ENCODE measurements at regions not wholly inside any gene's neighbourhood (a gene's known extent, or its start where the extent isn't known, plus 50 kb on each side); places are given as distances from the start of the nearest gene placed in this dataset.

- H3K27ac ChIP-seq, result peak overlapping the region; percentile 25; the same call in 1 of the 2 replicates
- TF ChIP-seq CTCF (conservative IDR thresholded peaks at IDR 0.05), result no peak
These were observed 67.3 kb upstream of the SNTG2 start for GRCh38 chr2:883260-883802.

DNA sequence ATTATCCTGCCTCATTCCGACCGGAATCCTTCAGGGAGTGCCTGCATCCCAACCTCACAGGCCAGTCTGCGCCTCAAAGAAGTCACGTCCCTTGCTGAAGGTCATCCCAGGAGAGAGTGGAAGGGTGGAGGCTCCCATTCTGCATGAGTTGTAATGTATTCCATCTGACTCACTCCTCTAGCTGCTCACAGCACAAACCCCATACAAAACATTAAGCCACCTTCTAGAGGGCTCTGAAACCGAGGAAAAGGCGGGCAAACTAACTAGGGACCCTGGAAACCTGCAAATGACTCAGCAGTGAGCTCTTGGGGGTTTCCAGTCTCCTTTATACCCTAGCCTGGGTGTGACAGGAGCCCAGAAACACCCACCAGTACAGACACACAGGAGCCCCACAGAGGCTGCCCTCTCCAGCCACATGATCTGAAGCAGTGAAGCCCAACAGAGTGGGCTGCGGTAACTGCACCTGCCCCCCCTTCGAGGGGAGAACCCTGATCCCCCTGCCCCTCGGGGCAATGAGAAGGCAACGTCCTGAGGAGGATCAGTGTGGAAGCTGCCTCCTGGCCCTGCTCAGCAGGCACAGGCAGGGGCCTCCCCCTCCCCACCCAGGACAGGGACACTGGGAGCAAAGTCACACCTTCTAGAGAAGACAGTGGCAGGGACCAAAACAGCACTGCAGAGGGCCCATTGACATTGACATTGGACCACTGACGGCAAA, 69.3 kb upstream of the SNTG2 start:
- TF ChIP-seq CTCF (conservative IDR thresholded peaks at IDR 0.05), result no peak
- H3K27ac ChIP-seq, result no peak overlapping the region

DNA sequence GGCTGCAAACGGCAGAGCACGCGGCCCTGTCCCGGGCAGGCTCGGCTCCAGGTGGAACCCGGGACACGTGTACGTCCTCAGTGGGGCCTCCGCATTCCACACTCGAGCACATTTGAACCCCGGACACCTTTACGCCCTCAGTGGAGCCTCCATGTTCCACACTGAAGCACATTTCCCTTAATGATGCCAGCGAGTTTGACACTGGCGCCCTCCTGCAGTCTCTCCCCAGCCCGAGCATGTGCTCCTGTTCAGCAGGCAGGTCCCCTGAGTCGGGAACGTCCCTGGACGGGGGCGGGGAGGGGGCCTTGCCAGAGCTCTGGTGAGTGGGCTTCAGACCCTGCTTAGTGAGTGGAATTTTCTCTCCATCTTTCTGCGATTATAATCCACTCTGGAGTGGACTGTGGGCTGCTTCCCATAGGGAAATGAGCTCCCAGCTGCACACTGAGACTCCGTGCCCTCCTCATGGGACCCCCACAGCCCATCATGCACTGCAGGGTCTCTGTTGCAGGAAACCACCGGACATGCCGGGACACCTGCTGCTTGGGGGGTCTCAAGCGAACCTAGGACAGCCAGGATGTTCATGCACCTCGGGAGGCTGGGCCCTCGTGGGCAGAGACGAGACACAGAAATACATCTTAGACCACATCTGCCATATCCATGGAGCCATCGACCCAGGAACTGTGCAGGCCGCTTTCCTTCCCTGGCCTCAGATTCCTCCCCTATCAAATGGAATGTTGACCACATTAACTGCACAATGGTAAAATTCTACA, 70.3 kb upstream of the SNTG2 start:
- no peak overlapping the region for H3K27ac ChIP-seq
- TF ChIP-seq CTCF (conservative IDR thresholded peaks at IDR 0.05), result no peak

- TF ChIP-seq CTCF (conservative IDR thresholded peaks at IDR 0.05), result no peak
- H3K27ac ChIP-seq, result no peak overlapping the region
These were observed 71.1 kb upstream of the SNTG2 start for GRCh38 chr2:879540-879939.

DNA sequence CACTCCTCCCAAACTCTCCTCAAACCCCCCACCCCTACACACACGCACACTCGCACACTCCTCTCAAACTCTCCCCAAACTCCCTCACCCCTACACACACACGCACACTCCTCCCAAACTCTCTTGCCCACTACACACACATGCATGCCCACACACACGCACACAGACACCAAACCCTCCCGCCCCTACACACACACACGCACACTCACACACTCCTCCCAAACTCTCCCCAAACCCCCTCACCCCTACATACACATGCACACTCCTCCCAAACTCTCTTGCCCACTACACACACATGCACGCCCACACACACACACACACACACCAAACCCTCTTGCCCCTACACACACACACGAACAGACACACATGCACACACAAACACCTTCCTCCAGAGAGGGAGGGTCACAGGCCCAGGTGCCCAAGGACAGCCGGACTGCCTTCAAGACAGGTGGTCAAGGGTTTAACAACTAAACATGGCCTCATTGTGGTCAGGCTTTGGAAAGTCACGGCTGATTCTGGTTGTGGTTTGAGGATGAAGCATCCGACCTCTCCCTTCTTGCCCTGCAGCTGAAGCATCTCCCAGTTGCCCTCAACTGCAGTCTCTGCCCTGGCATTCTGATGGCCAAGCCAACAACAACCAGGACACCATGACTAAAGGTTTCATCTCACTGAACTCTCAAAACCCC, 72.3 kb upstream of the SNTG2 start:
- TF ChIP-seq CTCF (conservative IDR thresholded peaks at IDR 0.05), result no peak
- H3K27ac ChIP-seq, result no peak overlapping the region

- TF ChIP-seq CTCF (conservative IDR thresholded peaks at IDR 0.05), result no peak
These were observed 72.9 kb upstream of the SNTG2 start for GRCh38 chr2:877747-878146.

More at GRCh38 chr2:877747-878146, 72.9 kb upstream of the SNTG2 start:
- H3K27ac ChIP-seq, result no peak overlapping the region

All from VCaP (cell line).